H1 (cell line): ENCODE measurements at regions not wholly inside any gene's neighbourhood (a gene's known extent, or its start where the extent isn't known, plus 50 kb on each side); places are given as distances from the start of the nearest gene placed in this dataset.

ENCODE experiments used
- ATF2 ChIP-seq: IDR thresholded peaks from 2 replicates; pipeline ENCODE4 v1.6.1; 2012; ENCODE audit warnings: low read length, inconsistent platforms
- ATF3 ChIP-seq: IDR thresholded peaks from 2 replicates; pipeline ENCODE4 v1.6.1; 2011; ENCODE audit warnings: low read depth, mild to moderate bottlenecking, low read length; ENCODE audit not compliant: insufficient read depth
- CHD7 ChIP-seq: fragments of 300-600 bp; sonication (generic); IDR thresholded peaks from 2 replicates; pipeline ENCODE4 v1.7.1; 2012; ENCODE audit warnings: low read length, moderate library complexity, mild to moderate bottlenecking, inconsistent platforms; ENCODE audit not compliant: insufficient replicate concordance

- no peak for TF ChIP-seq CHD7
- no peak for TF ChIP-seq ATF3
- TF ChIP-seq ATF2, result no peak
These were observed 78.1 kb upstream of the SETMAR start (continued) for GRCh38 chr3:4225005-4225471.
